ENCODE measurements at regions not wholly inside any gene's neighbourhood (a gene's known extent, or its start where the extent isn't known, plus 50 kb on each side); places are given as distances from the start of the nearest gene placed in this dataset.

GRCh38 chr2:156383798-156384197 lies 51.3 kb upstream of the NR4A2 start:
- Histone ChIP-seq H3K9me3 (replicated peaks; ENCODE audit: control insufficient read depth, insufficient read depth, low read length) (no peaks in the 10 kb centered on the region), H3K27ac (ENCODE audit: insufficient read depth, low read depth, low read length) (no peak overlapping the region), H3K4me3 (replicated peaks in 1 of 3; ENCODE audit: insufficient read depth in 1 of 3, low read depth in 1 of 3, low read length in 3 of 3) (no peak overlapping the region), H3K36me3 (ENCODE audit: control insufficient read depth in 2 of 2, extremely low read depth in 1 of 2, insufficient read depth in 2 of 2, low read length in 2 of 2) (no peaks in the 10 kb centered on the region), H3K27me3 (ENCODE audit: control insufficient read depth in 2 of 2, insufficient read depth in 2 of 2, low read length in 2 of 2) (peaks cover 6 to 17% of the 10 kb centered on the region in 2 experiments), H3K4me2 (ENCODE audit: insufficient read depth, low read length) (no peak overlapping the region), H4K20me1 (replicated peaks; ENCODE audit: control insufficient read depth, extremely low read depth, insufficient read depth, low read length) (no peaks in the 10 kb centered on the region), H2AFZ (ENCODE audit: low read depth, low read length) (no peak overlapping the region), H3K79me2 (ENCODE audit: control insufficient read depth, insufficient read depth, low read length) (no peaks in the 10 kb centered on the region), H3K9ac (replicated peaks; ENCODE audit: extremely low read depth, insufficient read depth, low read length) (no peak overlapping the region), H3K9me1 (replicated peaks; ENCODE audit: control insufficient read depth, extremely low read depth, insufficient read depth, low read length) (no peaks in the 10 kb centered on the region), H3K4me1 (ENCODE audit: control insufficient read depth, extremely low read depth, insufficient read depth, low read length) (no peaks in the 10 kb centered on the region)
- FAIRE-seq (no peak), DNase-seq (ENCODE audit: low read depth, low spot score) (no peak)
- no TSS peak for BruUV-seq (replicated peaks)
- no peak for TF ChIP-seq GATA2 (IDR thresholded peaks at IDR 0.05; ENCODE audit: insufficient read depth, insufficient read length, low read depth, low read length)
- POLR2A ChIA-PET: no interaction called here
- dilution Hi-C loops (cut with MboI; ENCODE audit: extremely low pct_ligation_motif_present, low sequenced_read_pairs) (no loop called here), intact Hi-C loops (cut with micrococcal nuclease) (no loop called here)
- CTCF ChIA-PET: interaction anchor here (1.4 to 1.5 kb wide), 2 partner anchors 12 to 16 kb away, joined by 4 to 5 read pairs; no protein-coding TSS in a partner anchor

GRCh38 chr2:156385242-156385641 lies 50.9 kb upstream of the GPD2 start:
- H3K9ac ChIP-seq (replicated peaks; ENCODE audit: extremely low read depth, insufficient read depth, low read length): no peak overlapping the region
- no peaks in the 10 kb centered on the region for H3K36me3 ChIP-seq (ENCODE audit: control insufficient read depth in 2 of 2, extremely low read depth in 1 of 2, insufficient read depth in 2 of 2, low read length in 2 of 2)
- no peak for DNase-seq (ENCODE audit: low read depth, low spot score)
- no peaks in the 10 kb centered on the region for H3K79me2 ChIP-seq (ENCODE audit: control insufficient read depth, insufficient read depth, low read length)
- H3K27ac ChIP-seq (ENCODE audit: insufficient read depth, low read depth, low read length): no peak overlapping the region
- no peak overlapping the region for H2AFZ ChIP-seq (ENCODE audit: low read depth, low read length)
- H3K27me3 ChIP-seq (ENCODE audit: control insufficient read depth in 2 of 2, insufficient read depth in 2 of 2, low read length in 2 of 2): peaks cover 4 to 15% of the 10 kb centered on the region in 2 experiments
- H3K4me3 ChIP-seq (replicated peaks in 1 of 3; ENCODE audit: insufficient read depth in 1 of 3, low read depth in 1 of 3, low read length in 3 of 3): no peak overlapping the region
- FAIRE-seq: no peak
- H4K20me1 ChIP-seq (replicated peaks; ENCODE audit: control insufficient read depth, extremely low read depth, insufficient read depth, low read length): no peaks in the 10 kb centered on the region
- H3K4me2 ChIP-seq (ENCODE audit: insufficient read depth, low read length): no peak overlapping the region
- intact Hi-C loops (cut with micrococcal nuclease) (no loop called here), dilution Hi-C loops (cut with MboI; ENCODE audit: extremely low pct_ligation_motif_present, low sequenced_read_pairs) (no loop called here)
- ChIA-PET POLR2A (no interaction called here), CTCF (interaction anchor here (0.8 to 1.4 kb wide), 5 partner anchors 8 to 809 kb away, joined by 3 to 5 read pairs (median 4); no protein-coding TSS in a partner anchor)
- H3K9me1 ChIP-seq (replicated peaks; ENCODE audit: control insufficient read depth, extremely low read depth, insufficient read depth, low read length): no peaks in the 10 kb centered on the region
- no peaks in the 10 kb centered on the region for H3K4me1 ChIP-seq (ENCODE audit: control insufficient read depth, extremely low read depth, insufficient read depth, low read length)
- TF ChIP-seq EZH2 (IDR thresholded peaks at IDR 0.05; ENCODE audit: borderline replicate concordance, low read depth, low read length, severe bottlenecking): no peak
- TF ChIP-seq JUN (IDR thresholded peaks at IDR 0.05; ENCODE audit: borderline replicate concordance, insufficient read depth, insufficient read length, low read depth): no peak
- no peak for TF ChIP-seq MAX (IDR thresholded peaks at IDR 0.05; ENCODE audit: insufficient read depth, insufficient read length)
- TF ChIP-seq MYC (IDR thresholded peaks at IDR 0.05; ENCODE audit: low read depth, low read length): no peak
- TF ChIP-seq POLR2AphosphoS5 (IDR thresholded peaks at IDR 0.05; ENCODE audit: insufficient read depth, low read depth, low read length): no peak
- no peak for TF ChIP-seq CTCF (IDR thresholded peaks at IDR 0.05; ENCODE audit: extremely low read depth in 1 of 2, insufficient read depth in 1 of 2, low read depth in 1 of 2, low read length in 2 of 2)
- TF ChIP-seq FOS (IDR thresholded peaks at IDR 0.05; ENCODE audit: borderline replicate concordance, insufficient read depth, low read length): no peak
- no peak for TF ChIP-seq GATA2 (IDR thresholded peaks at IDR 0.05; ENCODE audit: insufficient read depth, insufficient read length, low read depth, low read length)
- H3K9me3 ChIP-seq (replicated peaks; ENCODE audit: control insufficient read depth, insufficient read depth, low read length): no peaks in the 10 kb centered on the region
- BruUV-seq (replicated peaks): no TSS peak
